Heart left ventricle (tissue), 16 donors: ENCODE measurements at regions not wholly inside any gene's neighbourhood (a gene's known extent, or its start where the extent isn't known, plus 50 kb on each side); places are given as distances from the start of the nearest gene placed in this dataset.

ENCODE experiments used
- ATAC-seq, 4 donors: fragments of 200-7000 bp; cut with Tn5 transposase; one replicate each; pipeline ENCODE4 v1.9.1; 2020 to 2022; ENCODE audit warnings: moderate library complexity in 4 of 4, mild to moderate bottlenecking in 3 of 4, moderate number of reproducible peaks in 1 of 4
- DNase-seq, 5 donors: peaks; one replicate each; pipeline ENCODE4 v3.0.0-alpha.2; 2020
- H3K27ac ChIP-seq, 12 donors: fragments of 200-600 bp; sonication (generic) in 4 of 12; one replicate each; pipeline versions ENCODE4 v1.5.0 to v1.8.0; 2016 to 2022; ENCODE audit warnings: mild to moderate bottlenecking in 2 of 12
- H3K27me3 ChIP-seq, 9 donors: fragments of 200-600 bp; sonication (generic) in 2 of 9; one replicate each; pipeline versions ENCODE4 v1.5.1 to v1.8.0; 2016 to 2022; ENCODE audit warnings: mild to moderate bottlenecking in 3 of 9
- H3K36me3 ChIP-seq, 9 donors: fragments of 200-600 bp; sonication (generic) in 2 of 9; one replicate each; pipeline versions ENCODE4 v1.5.0 to v1.8.0; 2018 to 2022; ENCODE audit warnings: mild to moderate bottlenecking in 2 of 9
- H3K4me1 ChIP-seq, 12 donors: fragments of 200-600 bp; sonication (generic) in 4 of 12; one replicate each; pipeline versions ENCODE4 v1.5.0 to v1.8.0; 2016 to 2022; ENCODE audit warnings: mild to moderate bottlenecking in 3 of 12
- H3K4me3 ChIP-seq, 12 donors: fragments of 200-600 bp; sonication (generic) in 4 of 12; one replicate each; pipeline versions ENCODE4 v1.5.0 to v1.8.0; 2017 to 2022; ENCODE audit warnings: mild to moderate bottlenecking in 9 of 12, moderate library complexity in 4 of 12
- H3K9me3 ChIP-seq, 12 donors: fragments of 200-600 bp; sonication (generic) in 4 of 12; one replicate each; pipeline versions ENCODE4 v1.5.0 to v1.8.0; 2016 to 2022; ENCODE audit warnings: mild to moderate bottlenecking in 1 of 12
- POLR2A ChIP-seq, 2 donors: fragments of 450-650 bp; IDR thresholded peaks; one replicate each; pipeline ENCODE4 v1.6.1; 2017; ENCODE audit warnings: antibody characterized with exemption in 2 of 2, mild to moderate bottlenecking in 2 of 2, moderate library complexity in 2 of 2
- WGBS, 4 donors: extraction: QIAGEN DNeasy Blood & Tissue Kit in 2 of 4; methylation state at CpG; one replicate each; pipeline versions ENCODE4 v1.1.5 to v1.1.7; 2013 to 2018; 5-methylcytosine and 5-hydroxymethylcytosine counted together
- intact Hi-C, 10 donors: fragments of 100-400 bp; cut with DNase I; formaldehyde crosslinking; loops; one replicate each; pipeline versions ENCODE4 v1.11.1 to v1.14.2; 2022
- TF ChIP-seq, protein P1 (sequence below), 12 donors: fragments of 200-600 bp; sonication (generic) in 4 of 12; IDR thresholded peaks; one replicate each; pipeline versions ENCODE4 v1.5.0 to v1.8.0; 2018 to 2022; ENCODE audit warnings: antibody characterized with exemption in 12 of 12, mild to moderate bottlenecking in 5 of 12
- donor health status: ischemic (EF 13 %, LVEDD 7.1; RV severe dilation, severe dysfunction).
- donor health status: healthy with polysubstance abuse.
- donor health status: DM: no; HTN: yes; CAD: no.
- donor health status: DM: no; HTN: no; CAD: no.
- donor health status: ischemic (EF 25% LVEDD 6.9; RV normal size, moderate dysfunction).
- donor health status: ischemic (EF 25% LVEDD 5.7; RV mildly dilated, moderate dysfunction).
- donor health status: healthy.
- donor health status: DM: yes; HTN: yes; CAD: no.
- donor health status: ischemic (EF 35%, LVEDD 5.7; RV mildly dilated, moderate dysfunction).
- donor health status: nonischemic (EF 11% LVEDD 7.7; RV severe dilation, severe dysfunction).
- donor health status: DM: yes; HTN: yes; CAD: no.
- donor health status: PGD.
- donor health status: ischemic (EF 29% LVEDD 5.4; RV normal size, mild dysfunction).
- donor health status: nonischemic (EF 23%, LVEDD 6.1; RV moderate dilation, normal function).

DNA sequence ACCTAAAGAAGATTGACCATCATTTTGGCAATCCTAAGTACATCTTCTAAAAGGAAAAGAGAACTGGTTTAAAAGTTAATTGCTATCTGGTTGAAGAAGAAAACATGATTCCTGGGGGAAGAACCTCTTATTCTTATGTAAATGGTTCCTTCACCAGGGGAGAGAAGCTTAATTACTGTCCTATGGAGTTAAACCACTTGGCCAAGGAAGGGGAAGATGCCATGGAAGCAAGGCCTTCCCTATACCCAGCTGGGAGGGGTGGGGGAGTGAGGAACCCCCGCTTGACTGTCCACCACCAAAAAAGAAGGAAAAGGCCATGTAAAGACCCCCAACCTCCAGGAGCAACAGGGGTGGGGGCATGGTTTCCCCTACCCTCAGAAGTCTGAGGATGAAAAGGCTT lies 962.1 kb downstream of the GRIK2 start:
- intact Hi-C loops = no loop called here
- 63 to 75% (median 64%) methylated on average over 1 of the region's 1 CpG for WGBS, 4 donors
- Histone ChIP-seq H3K27ac (no peak overlapping the region), H3K4me1 (no peaks in the 10 kb centered on the region), H3K27me3 (peaks cover 0 to 3% (median 0%) of the 10 kb centered on the region in 9 donors), H3K4me3 (no peak overlapping the region), H3K36me3 (no peaks in the 10 kb centered on the region), H3K9me3 (peaks cover 0 to 3% (median 0%) of the 10 kb centered on the region in 12 donors)
- TF ChIP-seq, protein P1, sequence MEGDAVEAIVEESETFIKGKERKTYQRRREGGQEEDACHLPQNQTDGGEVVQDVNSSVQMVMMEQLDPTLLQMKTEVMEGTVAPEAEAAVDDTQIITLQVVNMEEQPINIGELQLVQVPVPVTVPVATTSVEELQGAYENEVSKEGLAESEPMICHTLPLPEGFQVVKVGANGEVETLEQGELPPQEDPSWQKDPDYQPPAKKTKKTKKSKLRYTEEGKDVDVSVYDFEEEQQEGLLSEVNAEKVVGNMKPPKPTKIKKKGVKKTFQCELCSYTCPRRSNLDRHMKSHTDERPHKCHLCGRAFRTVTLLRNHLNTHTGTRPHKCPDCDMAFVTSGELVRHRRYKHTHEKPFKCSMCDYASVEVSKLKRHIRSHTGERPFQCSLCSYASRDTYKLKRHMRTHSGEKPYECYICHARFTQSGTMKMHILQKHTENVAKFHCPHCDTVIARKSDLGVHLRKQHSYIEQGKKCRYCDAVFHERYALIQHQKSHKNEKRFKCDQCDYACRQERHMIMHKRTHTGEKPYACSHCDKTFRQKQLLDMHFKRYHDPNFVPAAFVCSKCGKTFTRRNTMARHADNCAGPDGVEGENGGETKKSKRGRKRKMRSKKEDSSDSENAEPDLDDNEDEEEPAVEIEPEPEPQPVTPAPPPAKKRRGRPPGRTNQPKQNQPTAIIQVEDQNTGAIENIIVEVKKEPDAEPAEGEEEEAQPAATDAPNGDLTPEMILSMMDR (IDR thresholded peaks at IDR 0.05) = no peak
- no peak for TF ChIP-seq POLR2A (IDR thresholded peaks at IDR 0.05)
- DNase-seq = no peak
- ATAC-seq = no peak

DNA sequence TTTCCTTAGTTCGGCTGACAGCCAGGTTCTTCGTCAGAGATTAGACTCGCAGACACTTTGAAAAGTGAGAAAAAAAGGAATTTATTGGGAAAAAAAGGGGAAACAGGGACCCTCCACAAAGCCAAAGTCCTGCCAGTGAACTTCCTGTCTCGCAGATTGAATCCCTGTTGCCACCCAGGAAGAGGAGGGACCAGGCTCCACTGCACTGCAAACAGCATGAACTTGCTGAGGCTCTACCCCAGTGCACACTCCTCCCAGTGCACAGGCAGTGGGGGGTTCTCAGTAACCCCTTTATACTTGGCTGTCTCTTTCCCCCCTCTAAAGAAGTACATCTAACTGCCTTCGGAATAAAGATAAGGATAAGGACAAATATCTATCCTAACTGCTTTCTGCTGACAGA lies 959.0 kb downstream of the GRIK2 start:
- H3K9me3 ChIP-seq = peaks cover 0 to 10% (median 0%) of the 10 kb centered on the region in 12 donors
- no peak for ATAC-seq
- no peak overlapping the region for H3K4me3 ChIP-seq
- H3K4me1 ChIP-seq = no peaks in the 10 kb centered on the region
- intact Hi-C loops = no loop called here
- no peak for TF ChIP-seq POLR2A (IDR thresholded peaks at IDR 0.05)
- TF ChIP-seq, protein P1 (IDR thresholded peaks at IDR 0.05) = no peak
- WGBS, 4 donors = 59 to 69% (median 61%) methylated on average over 5 of the region's 5 CpGs
- peaks cover 0 to 3% (median 0%) of the 10 kb centered on the region in 9 donors for H3K27me3 ChIP-seq
- H3K27ac ChIP-seq = no peak overlapping the region
- no peaks in the 10 kb centered on the region for H3K36me3 ChIP-seq
- DNase-seq = no peak

DNA sequence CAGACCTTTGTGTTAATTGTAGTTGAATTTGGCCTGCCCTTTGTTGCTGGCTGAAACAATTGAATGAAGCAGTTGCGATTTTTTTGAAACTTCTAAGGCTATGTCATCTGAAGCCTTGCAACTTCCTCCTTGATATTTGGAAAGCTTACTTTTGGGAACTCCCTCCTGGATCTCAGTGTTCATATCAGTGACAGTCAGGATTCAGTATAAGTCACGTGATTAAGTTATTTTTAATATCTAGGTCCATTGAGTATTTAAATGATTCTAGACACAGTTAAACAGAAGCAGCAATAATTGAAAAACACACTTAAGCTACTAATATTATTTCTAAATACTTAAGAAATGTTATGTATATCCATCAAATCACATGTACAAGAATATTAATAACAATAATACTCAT lies 951.3 kb downstream of the GRIK2 start:
- Histone ChIP-seq H3K4me3 (no peak overlapping the region), H3K27me3 (no peaks in the 10 kb centered on the region), H3K36me3 (no peaks in the 10 kb centered on the region), H3K4me1 (no peaks in the 10 kb centered on the region), H3K9me3 (peaks cover 0 to 11% (median 0%) of the 10 kb centered on the region in 12 donors), H3K27ac (no peak overlapping the region)
- ATAC-seq (no peak), DNase-seq (no peak)
- WGBS, 4 donors = 61 to 67% (median 64%) methylated on average over 2 of the region's 2 CpGs
- TF ChIP-seq, protein P1 (IDR thresholded peaks at IDR 0.05) = no peak
- no peak for TF ChIP-seq POLR2A (IDR thresholded peaks at IDR 0.05)
- intact Hi-C loops = no loop called here

DNA sequence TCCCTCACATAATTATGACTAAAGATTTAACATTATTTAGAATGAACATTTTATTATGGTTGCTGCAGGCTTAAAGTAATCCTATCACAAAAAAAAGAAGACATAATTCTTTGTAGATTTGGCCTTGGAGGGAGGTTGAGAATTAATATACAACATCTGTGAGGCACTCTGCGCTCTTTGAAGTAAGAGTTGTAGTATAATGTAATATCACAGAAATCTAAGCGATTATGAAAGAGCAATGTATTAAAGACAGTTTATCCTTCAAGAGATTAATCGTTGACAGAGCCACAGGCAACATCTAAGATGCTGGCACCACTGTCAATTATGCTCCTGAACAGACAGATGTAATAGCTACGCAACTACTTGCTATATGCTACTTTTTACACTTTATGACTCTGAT lies 946.8 kb downstream of the GRIK2 start:
- TF ChIP-seq POLR2A (IDR thresholded peaks at IDR 0.05) = no peak
- TF ChIP-seq, protein P1 (IDR thresholded peaks at IDR 0.05) = no peak
- 75 to 81% (median 78%) methylated on average over 4 of the region's 4 CpGs for WGBS, 4 donors

More for the DNA sequence above, 946.8 kb downstream of the GRIK2 start:
- Histone ChIP-seq H3K36me3 (no peaks in the 10 kb centered on the region), H3K9me3 (no peaks in the 10 kb centered on the region), H3K4me1 (no peaks in the 10 kb centered on the region), H3K27ac (no peak overlapping the region), H3K27me3 (no peaks in the 10 kb centered on the region), H3K4me3 (no peak overlapping the region)
- no peak for DNase-seq
- ATAC-seq = no peak
- intact Hi-C loops = no loop called here
